HG03439 (cell line): ENCODE measurements at regions not wholly inside any gene's neighbourhood (a gene's known extent, or its start where the extent isn't known, plus 50 kb on each side); places are given as distances from the start of the nearest gene placed in this dataset.

Experiments used
- ATAC-seq: cut with Tn5 transposase; IDR thresholded peaks from one replicate; pipeline ENCODE4 v1.9.1; 2021; ENCODE audit warnings: mild to moderate bottlenecking, moderate library complexity; ENCODE audit not compliant: unreplicated experiment

GRCh38 chr7:12067156-12067831 lies 143.8 kb upstream of the TMEM106B start:
- ATAC-seq: peak; percentile 68

DNA sequence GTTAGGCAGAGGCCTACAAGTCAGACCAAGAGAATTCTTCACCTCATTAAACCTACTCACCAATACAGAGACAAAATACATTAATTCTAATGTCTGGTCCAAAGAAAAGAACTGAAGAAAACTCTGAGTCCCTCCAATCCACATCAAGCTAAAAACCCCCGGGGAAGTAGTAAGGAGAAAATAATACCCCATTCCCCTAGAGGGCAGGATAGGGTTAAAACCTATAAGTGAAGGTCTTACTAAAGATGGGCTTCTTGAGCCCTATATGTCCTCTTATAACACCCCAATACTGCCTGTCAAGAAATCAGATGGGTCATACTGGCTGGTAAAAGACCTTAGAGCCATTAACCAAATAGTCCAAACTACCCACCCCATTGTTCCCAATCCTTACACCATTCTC lies 141.3 kb upstream of the TMEM106B start:
- no peak for ATAC-seq

GRCh38 chr7:12074889-12075288 lies 136.2 kb upstream of the TMEM106B start:
- no peak for ATAC-seq

DNA sequence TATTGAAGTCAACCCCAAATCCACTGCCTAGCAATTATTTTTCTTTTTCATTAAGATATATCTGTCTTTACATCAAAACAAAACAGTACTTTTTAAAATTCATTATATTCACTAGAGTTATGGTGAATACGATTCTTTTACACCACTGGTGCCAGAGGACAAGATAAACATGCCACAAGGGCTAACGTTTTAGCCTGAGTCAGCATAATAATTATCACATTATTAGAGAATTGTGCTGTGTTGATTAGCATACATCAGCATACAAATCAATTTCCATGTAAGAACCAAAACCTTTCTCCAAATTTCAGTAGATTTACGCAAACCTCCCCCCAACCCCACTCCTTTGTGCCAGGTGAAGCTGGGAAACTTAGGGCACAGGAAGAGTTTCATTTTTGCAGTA lies 131.1 kb upstream of the TMEM106B start:
- no peak for ATAC-seq

- ATAC-seq: no peak
These were observed 125.6 kb upstream of the TMEM106B start for GRCh38 chr7:12085516-12085915.

DNA sequence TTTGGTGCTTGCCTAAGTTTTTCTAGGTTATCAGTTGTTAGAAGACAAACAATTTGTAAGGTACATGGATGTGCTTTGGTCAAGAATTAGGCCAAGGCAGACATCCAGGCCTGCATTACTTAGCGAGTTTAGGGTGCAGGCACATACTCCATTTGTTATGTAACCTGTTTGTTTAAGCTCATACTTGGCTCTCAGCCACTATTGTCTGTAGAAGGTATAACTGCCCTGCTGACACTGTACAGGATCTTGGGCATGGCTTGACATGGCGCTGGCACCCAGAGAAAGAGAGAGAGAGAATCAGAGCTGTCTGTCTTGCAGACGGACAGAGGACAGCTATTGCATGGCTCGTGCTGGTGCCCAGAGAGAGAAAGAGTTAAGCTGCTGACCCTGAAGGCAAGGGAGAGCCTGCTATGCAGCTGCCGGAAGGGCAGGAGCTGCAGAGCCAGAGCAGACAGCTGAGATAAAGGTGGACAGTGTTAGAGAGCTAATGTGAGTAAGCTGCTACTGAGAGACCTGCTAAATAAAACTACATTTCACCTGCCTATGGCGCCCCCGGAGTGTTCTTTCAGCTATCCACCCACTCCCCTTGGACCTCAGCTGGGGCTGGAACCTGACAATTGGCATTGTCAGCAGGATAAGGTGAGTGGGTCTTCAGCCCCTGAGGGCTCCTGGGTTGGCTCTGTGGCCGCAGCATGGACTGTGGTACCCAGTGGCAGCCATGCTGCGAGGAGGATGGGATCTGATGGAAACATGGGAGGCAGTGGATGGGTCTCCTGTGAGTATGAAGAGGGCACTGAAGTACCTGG lies 120.9 kb upstream of the TMEM106B start:
- ATAC-seq: no peak

DNA sequence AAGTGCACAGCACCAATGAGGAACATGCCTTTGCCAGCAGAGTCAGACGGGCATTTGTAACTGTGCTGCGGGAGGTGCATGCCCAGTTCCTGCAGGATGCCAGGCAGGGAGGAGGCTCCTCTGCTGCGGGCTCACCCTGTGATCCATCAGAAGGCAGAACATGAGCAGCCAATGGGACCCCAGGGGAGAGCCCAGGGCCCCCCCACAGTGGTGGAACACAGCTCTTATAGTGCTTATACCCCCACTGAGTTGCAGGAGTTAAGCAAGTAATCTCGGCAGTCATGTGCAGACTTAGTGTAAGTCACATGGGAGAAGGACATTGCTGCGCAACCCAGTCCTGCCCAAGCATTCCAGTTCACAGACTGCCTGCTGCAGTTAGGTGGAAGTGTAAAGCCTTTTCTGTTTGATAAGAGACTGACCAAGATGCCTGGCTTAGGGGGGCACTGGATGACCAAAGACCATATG lies 120.3 kb upstream of the TMEM106B start:
- no peak for ATAC-seq

GRCh38 chr7:12091231-12091630 lies 119.9 kb upstream of the TMEM106B start:
- ATAC-seq: no peak

GRCh38 chr7:12092499-12093130 lies 118.5 kb upstream of the TMEM106B start:
- no peak for ATAC-seq

DNA sequence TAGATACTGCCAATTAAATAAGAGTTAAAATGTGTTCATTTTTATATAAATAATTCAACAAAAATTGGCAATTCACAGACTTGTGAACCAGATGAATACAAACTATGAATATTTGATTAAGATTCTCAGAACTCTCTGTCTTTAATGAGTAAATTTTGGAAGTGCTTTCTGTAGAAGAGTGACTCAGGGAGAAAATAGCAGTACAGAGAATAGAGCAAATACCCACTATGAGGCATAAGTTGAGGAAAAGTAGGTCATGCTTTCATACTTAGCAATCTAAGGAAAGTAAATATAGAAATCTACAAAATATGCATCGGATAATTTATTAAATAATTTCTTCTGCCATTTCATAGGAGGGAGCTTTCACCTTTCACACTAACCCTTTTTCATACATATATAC lies 117.7 kb upstream of the TMEM106B start:
- ATAC-seq: no peak

- ATAC-seq: no peak
These were observed 116.7 kb upstream of the TMEM106B start for GRCh38 chr7:12094365-12094921.

DNA sequence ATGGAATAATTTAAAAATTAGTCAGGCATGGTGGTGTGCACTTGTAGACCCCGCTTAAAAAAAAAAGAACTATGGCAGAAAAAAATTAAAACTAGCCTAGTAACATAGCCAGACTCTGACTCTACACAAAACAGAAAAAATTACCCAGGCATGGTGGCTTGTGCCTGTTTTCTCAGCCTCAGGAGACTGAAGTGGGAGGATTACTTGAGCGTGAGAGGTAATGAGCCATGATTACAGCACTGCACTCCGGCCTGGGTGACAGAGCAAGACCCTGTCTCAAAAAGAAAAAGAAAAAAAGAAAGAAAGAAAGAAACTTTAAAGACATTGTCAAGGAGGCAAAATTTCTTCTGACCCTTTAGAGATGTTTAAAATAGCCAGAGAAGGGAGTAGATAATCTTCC lies 109.0 kb upstream of the TMEM106B start:
- no peak for ATAC-seq

DNA sequence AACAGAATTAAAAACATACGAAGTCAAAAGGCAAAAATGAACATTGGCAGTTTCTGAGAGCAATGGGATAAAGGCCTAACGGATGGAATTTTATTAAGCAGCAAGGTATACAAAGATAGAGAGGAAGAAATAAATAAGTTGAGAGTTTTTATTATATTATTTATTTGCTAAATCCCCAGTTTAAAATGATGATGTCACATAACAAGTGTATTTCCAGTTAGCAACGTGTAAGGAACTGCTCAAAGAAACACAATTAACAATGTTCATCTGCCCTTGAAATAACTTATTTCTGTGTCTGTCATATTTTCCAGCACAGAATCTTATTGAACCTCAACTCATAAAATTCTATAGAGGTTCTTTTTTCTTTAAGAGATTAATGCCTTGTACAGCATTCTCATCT lies 108.6 kb upstream of the TMEM106B start:
- ATAC-seq: no peak

DNA sequence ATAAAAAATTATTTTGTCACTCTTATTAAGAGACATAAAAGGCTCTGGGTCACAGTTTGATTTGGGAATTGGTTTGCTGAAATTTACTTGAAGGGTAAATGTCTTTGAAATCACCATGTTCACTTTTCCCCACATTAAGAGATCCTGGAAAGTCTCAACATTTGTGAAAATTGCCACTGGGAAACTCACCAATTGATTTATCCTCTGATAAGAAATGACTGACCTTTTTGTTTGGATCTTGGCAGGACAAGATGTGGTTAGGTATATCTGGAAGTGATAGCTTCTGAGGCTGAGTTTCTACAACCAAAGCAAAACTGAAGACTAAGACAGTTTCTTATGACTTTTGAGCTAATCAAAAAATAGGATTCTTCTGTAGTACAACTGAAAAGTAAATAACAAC lies 107.1 kb upstream of the TMEM106B start:
- no peak for ATAC-seq

GRCh38 chr7:12107381-12107780 lies 103.7 kb upstream of the TMEM106B start:
- no peak for ATAC-seq

GRCh38 chr7:12107841-12108254 lies 103.2 kb upstream of the TMEM106B start:
- no peak for ATAC-seq

- ATAC-seq: no peak
These were observed 100.7 kb upstream of the TMEM106B start for GRCh38 chr7:12110425-12110824.

DNA sequence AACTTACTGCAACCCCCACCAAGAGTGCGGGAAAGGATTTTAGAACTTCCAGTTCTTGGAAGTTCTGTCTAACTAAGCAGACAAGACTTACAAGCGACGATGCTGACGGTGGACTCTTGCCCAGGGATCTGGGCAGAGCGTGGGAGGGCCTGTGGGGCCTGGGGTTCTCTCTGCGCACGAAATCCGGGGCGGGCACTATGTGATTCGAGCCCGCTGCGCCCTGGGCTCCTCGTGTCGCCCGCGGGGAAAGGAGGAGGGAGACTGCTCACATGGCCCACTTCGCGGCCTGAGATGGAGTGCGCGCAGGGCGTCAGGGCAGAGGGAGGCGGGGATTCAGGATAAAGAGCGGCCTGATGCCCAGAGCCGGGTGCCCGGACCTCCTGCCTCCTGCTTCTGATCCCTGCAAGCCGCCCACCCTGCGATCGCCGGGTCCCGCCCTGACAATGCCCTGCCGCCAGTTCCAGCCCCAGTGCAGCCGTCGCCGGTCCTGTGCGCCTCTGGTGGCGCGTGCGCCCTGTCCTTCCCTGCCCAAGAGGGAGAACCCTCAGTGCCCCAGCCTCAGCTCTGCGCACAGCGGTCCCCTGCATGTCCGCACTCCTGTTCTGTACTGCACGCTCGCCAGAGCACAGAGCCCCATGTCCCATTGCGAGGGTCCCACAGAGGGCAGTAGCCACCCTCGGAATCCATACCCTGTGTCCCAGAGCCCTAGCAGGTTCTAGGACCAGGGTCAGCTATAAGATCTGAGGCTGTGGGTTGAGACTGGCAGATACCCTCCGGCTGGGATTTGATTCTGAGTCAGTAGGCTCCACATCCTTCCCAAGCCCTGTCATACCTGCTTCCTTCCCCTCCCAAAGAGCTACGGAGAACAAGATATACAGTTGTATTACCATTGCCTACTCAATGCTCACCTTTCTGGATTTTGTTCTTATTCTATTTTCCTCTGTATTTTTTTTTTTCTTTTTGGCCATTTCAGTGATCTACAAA lies 99.4 kb upstream of the TMEM106B start:
- no peak for ATAC-seq

DNA sequence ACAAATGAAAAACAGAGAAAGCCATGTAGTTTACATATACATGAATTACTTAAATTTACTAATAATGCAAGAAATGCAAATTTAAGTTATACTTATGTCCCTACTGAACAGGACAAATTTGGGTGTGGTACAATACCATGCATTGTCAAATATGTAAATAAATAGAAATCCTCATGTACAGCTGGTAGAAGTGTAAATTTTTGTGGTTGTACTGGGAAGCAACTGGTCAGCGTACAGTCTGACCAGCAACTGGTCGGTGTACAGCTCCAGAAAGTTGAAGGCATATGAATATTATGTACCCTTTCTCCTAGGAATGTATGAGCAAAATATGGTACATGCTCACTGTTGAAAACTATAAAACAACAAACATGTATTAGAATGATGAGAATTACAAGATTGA lies 93.9 kb upstream of the TMEM106B start:
- ATAC-seq: no peak

DNA sequence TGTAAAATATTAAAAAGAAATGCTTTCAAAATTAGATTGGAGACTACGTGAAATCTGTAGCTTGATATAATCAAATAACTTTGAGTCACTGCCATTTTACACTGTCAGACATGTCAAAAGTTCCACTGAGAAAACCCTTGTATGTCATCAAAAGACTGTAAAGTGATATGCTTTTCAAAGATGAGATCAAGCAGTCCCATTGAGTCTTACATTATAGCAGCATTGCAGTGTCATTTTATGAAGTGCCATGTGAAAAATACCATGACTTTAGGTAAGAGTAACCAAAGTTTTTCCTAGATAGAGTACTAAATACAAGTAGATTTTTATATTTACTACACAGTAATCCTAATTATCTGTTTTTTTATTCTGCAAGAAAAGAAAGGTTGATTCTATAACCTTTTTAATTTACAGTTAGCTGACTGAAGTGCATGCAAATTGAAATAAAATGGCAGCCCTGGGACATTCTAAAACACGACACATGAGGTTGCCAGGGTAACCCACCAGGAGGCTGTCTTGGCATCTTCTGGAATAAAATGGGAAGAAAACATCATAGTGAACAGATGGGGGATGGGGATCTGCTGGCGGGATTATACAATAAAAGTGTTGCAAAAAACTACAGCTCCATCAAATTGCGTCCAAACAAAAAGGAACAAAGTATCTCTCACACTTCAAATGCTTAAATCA lies 91.3 kb upstream of the TMEM106B start:
- ATAC-seq: no peak
